ENCODE measurements at regions not wholly inside any gene's neighbourhood (a gene's known extent, or its start where the extent isn't known, plus 50 kb on each side); places are given as distances from the start of the nearest gene placed in this dataset.
"Not testable (repeated sequence)": the region's sequence is repeated elsewhere in the genome, so short reads cannot be mapped to it uniquely, and the experiment has no call there.

DNA sequence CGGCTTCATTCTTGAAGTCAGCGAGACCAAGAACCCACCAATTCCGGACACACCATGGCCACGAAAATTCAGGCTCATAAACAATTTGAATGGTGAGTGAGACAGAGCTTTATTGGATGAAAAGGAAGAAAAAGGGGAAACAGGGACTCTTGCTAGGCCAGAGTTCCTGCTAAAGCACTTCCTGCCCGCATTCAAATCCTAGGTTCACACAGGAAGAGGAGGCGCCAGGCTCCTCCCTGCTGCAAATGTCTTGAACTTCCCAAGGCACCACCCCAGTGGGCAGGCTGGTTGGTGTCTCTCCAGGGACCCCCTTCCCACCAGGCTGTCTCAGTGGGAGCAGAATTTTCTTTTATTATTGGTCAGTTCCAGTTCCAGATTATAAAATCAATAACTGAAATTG, 121.2 kb downstream of the FSCB start:
- no peak for DNase-seq (ENCODE audit: low read depth, low spot score)

DNA sequence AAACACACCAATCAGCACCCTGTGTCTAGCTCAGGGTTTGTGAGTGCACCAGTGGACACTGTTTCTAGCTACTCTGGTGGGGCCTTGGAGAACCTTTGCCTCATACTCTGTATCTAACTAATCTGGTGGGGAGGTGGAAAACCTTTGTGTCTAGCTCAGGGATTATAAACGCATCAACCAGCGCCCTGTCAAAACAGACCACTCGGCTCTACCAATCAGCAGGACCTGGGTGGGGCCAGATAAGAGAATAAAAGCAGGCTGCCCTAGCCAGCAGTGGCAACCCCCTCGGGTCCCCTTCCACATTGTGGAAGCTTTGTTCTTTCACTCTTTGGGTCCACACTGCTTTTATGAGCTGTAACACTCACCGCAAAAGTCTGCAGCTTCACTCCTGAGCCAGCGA, 121.8 kb downstream of the FSCB start:
- not testable (repeated sequence) for DNase-seq (ENCODE audit: low read depth, low spot score)

DNA sequence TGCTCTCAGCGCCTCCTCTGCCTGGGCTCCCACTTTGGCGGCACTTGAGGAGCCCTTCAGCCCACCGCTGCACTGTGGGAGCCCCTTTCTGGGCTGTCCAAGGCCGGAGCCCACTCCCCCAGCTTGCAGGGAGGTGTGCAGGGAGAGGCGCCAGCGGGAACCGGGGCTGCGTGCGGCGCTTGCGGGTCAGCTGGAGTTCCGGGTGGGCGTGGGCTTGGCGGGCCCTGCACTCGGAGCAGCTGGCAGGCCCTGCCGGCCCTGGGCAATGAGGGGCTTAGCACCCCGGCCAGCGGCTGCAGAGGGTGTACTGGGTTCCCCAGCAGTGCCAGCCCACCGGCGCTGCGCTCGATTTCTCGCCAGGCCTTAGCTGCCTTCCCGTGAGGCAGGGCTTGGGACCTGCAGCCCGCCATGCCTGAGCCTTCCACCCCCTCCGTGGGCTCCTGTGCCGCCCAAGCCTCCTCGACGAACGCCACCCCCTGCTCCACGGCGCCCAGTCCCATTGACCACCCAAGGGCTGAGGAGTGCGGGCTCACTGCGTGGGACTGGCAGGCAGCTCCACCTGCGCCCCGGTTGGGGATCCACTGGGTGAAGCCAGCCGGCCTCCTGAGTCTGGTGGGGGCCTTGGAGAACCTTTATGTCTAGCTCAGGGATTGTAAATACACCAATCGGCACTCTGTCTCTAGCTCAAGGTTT, 122.3 kb downstream of the FSCB start:
- not testable (repeated sequence) for DNase-seq (ENCODE audit: low read depth, low spot score)

DNA sequence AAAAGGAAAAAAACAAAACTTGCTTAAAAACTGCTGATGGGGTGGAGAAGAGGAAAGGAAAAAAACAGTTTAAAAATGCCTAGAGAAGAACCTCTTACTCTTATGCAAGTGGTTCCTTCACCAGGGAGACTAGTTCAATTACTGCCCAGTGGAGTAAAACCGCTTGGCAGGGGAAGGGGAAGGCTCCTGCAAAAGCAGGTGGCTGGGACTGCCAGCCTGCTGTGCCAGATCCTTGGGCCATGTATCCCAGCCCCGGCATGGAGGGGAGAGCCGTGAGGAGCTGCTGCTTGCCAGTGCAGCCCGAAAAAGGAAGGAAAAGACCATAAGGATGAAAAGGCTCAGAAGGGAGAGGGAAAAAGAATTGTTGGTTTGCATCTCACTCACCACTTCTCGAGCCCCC, 123.0 kb downstream of the FSCB start:
- no peak for DNase-seq (ENCODE audit: low read depth, low spot score)

DNA sequence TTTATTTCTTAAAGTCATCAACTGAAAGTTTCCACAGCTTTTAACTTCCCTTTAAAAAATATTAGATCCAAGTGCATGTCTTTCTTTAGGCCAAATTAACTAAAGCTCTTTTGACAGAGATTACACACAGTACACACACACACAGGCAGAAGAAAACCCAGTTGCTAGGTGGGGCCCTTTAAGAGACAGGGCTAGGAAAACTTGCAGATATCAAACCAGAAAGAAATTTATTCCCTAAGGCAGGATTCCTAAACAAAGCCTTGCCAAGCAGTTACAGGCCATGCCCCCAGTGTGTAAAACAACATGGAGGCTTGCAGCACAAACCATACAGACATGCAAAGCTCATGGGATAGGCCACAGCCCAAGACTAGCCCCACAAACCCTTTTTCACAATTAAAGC, 123.4 kb downstream of the FSCB start:
- DNase-seq (ENCODE audit: low read depth, low spot score) = no peak

DNA sequence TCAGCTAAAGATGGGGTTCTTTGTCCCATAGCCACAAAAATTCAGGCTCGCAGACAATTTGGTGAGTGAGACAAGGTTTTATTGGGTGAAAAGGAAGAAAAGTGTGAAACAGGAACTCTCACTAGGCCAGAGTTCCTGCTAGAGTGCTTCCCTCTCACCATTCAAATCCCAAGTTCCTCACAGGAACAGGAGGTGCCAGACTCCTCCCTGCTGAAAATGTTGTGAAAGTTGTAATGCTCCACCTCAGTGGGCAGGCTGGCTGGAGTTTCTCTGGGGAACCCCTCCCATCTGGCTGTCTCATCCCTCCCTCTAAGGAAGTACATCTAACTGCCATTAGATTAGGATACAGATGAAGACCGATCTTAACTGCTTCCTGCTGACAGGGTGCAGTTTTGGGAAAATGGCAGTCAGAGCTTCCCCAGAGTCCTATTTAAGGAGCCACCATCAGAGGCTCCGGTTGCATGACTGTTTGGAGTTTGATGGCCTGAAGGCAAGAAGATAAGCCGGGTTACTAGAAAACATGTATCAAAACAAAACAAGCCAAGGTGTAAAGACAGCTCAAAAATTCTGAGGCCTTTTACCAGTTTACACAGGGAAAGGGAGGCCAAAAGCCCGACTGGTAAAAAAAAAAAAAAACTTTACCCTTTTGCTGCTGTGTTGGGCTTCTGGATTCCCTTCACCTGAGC, 127.6 kb downstream of the FSCB start:
- no peak for DNase-seq (ENCODE audit: low read depth, low spot score)

DNA sequence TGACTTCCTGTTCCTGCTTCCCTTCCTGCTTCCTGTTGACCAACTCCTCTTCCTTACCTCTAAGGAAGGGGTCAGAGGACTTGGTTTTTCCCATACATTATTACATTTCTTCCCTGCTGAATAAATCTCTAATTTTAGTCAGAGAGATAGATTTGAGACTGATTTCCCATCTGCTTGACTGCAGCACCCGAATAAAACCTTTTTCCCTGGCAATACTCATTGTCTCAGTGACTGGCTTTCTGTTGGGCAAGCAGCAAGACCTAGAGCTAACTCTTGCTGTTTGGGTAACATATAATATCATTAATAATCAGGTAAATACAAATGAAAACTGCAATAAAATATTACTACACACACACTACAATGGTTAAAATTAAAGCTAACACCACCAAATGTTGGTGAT, 132.2 kb downstream of the FSCB start:
- DNase-seq (ENCODE audit: low read depth, low spot score) = no peak

DNA sequence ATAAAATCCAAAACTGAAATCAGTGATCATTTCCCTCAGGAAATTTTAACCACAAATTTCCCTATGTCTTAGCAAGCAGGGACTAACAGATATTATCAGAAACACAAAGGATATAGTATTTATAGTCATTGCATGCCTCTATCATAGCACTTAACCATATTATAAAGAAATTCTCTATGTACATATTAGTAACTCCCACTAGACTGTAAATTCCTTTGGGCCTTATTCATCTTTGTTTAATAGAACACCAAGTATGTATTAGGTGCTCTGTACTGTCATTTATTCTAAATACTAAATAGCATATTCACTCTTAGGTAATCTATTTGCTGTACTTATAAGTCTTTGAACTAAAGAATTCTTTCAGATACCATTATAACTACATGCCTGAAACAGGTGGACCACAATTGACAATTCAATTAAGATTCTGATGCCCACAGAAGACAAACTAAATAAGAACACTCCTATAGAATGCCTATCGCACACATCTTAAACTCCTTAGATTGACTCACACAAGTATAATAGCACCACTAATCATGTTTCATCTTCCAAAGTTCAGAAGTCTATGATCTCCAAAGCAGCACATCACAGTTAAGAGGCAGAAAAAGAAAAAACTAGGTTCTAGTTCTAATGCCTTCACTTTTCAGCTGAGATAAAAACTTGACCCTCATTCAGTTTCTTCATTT, 134.1 kb downstream of the FSCB start:
- no peak for DNase-seq (ENCODE audit: low read depth, low spot score)

DNA sequence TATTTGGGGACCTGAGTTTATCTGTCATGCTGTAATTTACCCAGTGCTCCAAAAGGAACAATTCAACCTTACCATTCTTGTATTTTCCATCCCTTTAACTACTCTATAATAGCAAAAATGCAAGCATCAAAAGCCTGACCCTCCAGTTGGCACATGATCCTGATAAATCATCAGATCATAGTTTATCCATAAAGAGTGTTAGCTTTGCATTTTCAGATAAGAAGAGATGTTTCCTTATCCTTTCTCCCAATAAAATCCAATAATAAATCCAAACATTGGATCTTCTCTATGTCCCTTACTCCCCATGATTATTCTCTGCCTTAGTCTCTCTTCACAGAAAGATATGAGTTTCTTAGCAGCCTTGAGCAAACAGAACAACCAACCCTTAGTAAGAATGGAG, 134.9 kb downstream of the FSCB start:
- no peak for DNase-seq (ENCODE audit: low read depth, low spot score)

DNA sequence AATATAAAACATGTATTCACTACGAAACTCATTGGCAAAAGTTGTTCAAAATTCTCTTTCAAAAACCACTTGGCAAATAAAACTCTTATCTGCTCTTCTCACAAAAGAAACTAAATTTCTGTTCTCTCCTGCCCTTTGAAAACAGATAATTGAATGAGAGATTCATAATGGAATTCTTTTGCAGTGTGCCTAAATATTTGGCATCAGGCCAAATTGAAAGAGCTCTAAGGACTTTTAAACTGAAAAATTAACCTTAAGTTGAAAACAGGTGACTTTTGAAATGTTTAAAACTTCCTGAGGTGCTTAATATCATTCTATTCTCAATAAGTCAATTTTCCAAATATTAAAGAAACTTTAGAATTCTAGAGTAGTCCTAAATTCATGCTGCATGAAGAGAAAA, 136.4 kb downstream of the FSCB start:
- no peak for DNase-seq (ENCODE audit: low read depth, low spot score)

DNA sequence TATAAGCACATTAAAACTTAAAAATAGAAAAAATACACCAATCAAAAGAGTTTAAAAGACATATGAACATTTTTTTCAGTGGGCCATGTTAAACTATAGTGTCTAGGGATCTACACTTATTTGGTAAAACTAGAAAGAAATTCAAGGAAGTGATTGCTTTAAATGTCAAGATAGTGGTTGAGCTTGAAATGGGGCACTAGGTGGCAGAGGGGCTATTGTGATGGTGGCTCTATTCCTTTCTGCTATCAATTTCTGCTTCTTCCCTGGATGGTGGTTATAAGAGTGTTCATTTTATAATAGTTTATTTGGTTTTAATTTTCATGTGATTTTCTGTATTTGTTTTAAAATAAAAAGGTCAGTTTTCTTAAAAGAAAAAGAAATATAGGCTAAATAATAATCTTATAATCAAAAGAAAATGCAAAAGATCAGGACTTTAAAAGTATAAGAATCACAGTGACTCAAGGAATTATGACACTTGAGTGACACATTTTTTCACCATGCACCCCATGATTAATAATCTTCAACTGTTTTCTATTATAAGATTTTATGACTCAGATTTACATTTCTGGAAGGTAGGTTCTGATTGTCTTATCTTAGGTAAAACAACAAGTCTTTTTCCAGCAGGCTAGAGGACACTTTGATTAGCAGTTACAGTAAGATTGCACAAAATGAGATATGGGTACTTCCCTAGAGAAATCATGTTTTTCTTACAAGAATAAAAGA, 137.5 kb downstream of the FSCB start:
- no peak for DNase-seq (ENCODE audit: low read depth, low spot score)

DNA sequence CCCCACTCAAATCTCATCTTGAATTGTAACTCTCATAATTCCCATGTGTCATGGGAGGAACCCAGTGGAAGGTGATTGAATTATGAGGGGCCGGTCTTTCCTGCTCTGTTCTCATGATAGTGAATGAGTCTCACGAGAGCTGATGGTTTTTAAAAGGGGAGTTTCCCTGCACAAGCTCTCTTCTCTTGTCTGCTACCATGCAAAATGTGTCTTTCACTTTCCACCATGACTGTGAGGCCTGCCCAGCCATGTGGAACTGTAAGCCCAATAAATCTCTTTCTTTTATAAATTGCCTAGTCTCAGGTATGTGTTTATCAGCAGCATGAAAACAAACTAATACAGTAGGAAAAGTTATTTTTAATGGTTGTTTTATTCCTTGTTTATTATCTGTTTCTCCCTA, 146.0 kb downstream of the FSCB start:
- no peak for DNase-seq (ENCODE audit: low read depth, low spot score)

DNA sequence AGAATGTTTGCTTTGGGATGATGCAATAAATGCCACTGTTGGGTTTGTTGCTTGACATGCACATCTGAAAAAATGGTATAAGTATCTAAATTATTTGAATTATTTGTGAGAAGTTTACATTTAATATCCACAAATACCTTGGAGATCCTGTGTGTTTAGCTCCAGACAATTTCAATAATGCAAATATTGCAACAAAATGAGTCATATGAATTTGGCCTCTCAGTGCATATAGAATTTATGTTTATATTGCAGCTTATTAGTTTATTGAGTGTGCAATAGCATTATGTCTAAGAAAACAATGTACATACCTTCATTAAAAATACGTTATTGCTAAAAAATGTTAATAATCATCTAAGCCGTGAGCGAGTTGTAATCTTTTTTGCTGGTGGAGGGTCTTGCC, 153.3 kb downstream of the FSCB start:
- DNase-seq (ENCODE audit: low read depth, low spot score) = no peak

DNA sequence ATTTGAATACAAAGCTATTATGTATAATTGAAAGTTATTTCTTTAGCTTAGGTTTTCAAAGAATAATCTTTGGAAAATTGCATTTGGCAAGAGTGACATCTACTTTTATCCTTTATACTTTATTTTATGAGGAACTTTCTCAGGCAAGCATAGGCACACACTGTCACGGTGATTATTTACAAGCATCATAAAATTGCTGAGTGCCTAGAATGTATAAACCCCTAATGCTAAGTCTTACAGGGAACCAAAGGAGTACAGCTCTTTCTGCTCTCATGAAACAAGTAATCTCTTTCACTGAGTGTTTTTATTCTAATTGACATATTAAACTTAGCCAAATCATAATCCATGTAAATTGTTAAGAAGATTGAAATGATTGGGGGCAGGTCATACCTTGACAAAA, 154.9 kb downstream of the FSCB start:
- no peak for DNase-seq (ENCODE audit: low read depth, low spot score)

DNA sequence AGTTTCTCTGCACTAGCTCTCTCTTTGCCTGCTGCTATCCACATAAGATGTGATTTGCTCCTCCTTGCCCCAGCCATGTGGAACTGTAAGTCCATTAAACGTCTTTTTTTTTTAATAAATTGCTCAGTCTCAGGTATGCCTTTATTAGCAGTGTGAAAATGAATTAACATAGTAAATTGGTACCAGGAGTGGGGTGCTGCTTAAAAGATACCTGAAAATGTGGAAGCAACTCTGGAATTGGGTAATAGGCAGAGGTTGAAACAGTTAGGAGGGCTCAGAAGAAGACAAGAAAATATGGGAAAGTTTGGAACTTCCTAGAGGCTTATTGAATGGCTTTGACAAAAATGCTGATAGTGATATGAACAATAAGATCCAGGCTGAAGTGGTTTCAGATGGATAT, 159.8 kb downstream of the FSCB start:
- DNase-seq (ENCODE audit: low read depth, low spot score) = no peak

DNA sequence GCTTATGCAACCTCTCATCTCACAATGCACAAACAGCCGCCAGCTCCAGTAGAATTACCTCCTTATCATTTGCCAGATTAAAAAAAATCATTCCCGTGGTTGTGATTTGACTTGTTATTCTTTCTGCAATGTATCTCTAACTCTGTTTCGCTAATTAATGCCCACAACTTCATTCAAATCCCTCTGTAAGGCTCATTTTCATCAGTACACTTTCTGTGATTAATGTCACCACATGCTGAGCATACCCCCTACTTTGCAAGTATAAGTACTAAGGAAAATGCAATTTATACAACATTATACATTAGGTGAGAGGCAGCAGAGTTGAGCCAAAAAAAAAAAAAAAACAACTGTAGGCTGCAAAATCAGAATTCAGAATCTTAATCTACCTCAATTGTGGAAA, 166.0 kb downstream of the FSCB start:
- no peak for DNase-seq (ENCODE audit: low read depth, low spot score)

DNA sequence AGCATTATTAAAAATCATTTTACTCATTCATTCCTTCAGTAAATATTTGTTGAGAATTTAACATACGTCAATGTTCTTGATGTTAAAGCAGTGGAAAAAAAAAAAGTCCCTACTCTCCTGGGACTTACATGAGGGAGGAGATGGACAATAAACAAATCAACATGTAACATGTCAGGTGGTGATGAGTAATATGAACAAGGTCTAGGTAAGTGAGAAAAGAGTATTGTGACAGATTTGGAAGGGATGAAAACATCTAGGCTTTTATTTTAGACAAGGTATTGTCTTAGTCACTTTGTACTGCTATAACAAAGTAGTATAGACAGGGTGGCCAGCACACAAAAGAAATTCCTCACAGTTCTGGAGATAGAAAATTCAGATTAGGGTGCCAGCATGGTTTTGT, 167.2 kb downstream of the FSCB start:
- no peak for DNase-seq (ENCODE audit: low read depth, low spot score)

DNA sequence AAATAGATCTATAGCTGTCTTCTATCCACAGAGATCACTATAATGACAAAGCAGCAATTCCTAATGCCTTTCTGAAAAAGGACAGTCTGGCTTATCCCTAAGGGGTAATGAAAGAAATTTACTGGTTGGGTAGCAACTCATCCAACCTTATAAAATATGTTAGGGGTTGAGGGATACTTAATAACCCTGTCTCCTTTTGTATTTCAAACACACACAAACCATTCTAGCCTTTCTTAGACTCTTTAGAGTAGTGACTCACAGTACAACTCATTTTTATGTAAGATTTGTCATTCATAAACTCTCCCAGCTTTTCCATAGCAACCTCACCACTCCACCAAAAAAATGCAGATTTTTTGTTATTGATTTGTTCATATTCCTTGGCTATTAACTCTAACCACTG, 167.9 kb downstream of the FSCB start:
- no peak for DNase-seq (ENCODE audit: low read depth, low spot score)

DNA sequence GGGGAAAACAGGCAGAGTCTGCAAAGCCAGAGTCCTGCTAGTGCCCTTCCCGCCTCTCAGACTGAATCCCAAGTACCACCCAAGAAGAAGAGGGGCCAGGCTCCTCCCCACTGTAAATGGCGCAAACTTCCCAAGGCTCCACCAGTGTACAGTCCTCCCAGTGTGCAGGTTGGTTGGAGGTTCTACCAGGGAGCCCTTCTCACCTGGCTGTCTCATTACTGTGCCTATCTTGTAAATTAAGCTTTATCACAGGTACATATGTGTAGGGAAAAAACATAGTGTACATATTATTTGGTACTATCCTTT, 189.7 kb downstream of the FSCB start:
- no peak for DNase-seq (ENCODE audit: low read depth, low spot score)

DNA sequence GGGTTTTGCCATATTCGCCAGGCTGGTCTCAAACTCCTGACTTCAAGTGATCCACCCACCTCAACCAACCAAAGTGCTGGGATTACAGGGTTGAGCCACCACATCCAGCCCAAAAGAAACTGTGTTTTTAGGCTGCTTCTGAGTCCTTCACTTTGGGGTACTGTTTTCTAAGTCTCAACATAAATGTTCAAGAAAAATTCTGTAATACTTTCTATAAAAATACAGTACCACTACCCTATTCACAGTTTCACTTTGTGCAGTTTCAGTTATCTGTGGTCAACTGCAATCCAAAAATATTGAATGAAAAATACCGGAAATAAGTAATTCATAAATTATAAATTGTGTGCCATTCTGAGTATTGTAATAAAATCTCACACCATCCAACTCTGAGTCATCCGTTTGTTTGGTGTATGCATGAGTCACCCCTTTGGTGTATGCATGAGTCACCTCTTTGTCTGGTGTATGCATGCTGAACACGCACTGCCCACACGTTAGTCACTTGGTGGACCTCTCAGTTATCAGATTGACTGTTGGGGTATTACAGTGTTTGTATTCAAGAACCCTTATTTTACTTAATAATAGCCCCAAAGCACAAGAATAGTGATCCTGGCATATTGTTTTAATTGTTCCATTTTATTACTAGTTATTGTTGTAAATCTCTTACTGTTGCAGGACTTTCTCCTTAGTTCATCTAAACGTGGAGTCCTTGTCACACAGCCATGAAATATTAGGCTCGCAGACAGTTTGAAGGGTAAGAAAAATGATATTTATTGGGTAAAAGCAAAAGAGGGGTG, 190.2 kb downstream of the FSCB start:
- peak; percentile 32 for DNase-seq (ENCODE audit: low read depth, low spot score)

DNA sequence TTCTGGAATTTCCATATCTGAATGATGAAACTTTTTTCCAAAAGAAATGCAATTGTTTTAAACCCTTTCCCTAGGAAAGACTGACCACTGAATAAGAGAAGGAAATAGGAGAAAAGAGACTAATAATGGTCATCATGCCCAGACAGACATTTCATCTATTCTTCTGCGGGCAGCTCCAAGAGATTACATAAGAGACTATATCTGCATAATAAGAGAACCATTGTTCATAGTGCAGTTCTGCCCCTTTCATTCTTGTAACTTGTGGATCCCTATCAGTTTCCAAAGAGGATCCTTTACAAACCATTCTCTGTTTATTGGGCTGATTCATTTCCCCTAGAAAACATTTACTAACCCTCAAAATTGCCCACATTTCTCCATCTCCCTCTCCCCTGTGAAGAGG, 197.8 kb downstream of the FSCB start:
- no peak for DNase-seq (ENCODE audit: low read depth, low spot score)

DNA sequence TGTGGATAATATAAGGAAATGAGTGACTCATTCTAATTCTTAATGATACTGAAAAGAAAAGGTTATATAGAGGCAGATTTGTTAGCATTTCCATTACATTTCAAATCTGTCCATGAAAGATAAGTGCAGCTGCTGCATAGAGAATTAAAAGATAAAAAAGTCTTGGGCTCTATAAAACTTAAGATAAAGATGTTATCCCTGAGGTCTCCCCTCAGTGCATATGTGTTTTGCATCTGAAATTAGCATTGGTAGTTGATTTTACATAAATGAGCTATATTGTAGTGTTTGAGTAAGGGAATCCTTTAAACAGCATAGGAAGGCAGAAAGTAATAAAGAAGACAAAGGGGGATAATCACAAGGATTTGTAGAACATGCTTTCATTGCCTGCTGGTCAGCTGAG, 206.2 kb downstream of the FSCB start:
- DNase-seq (ENCODE audit: low read depth, low spot score) = no peak
